Keratinocyte (primary cell): ENCODE measurements at regions not wholly inside any gene's neighbourhood (a gene's known extent, or its start where the extent isn't known, plus 50 kb on each side); places are given as distances from the start of the nearest gene placed in this dataset.
A peak's percentile ranks its signal among the peaks of the same experiment; 100 is the strongest.

Experiments used
- DNase-seq: peaks from one replicate; pipeline ENCODE4 v3.0.0-alpha.2; 2011; ENCODE audit warnings: low read depth, missing footprints, low spot score
- FAIRE-seq: peaks from 2 replicates; lab custom pipeline; 2011; peaks lifted over from hg19 to GRCh38; lab: Jason Lieb, UNC
- H2AFZ ChIP-seq: 2 replicates; pipeline ENCODE4 v1.6.0; 2012; ENCODE audit warnings: low read length, control low read depth, inconsistent platforms; ENCODE audit not compliant: control insufficient read depth
- H3K27ac ChIP-seq: 2 replicates; pipeline ENCODE4 v1.5.1; 2011; ENCODE audit warnings: low read length; ENCODE audit not compliant: control insufficient read depth, insufficient read depth
- H3K27me3 ChIP-seq: 3 replicates; pipeline ENCODE4 v1.6.0; 2011; ENCODE audit warnings: low read length; ENCODE audit not compliant: control insufficient read depth, insufficient read depth; ENCODE audit errors: extremely low read depth
- H3K36me3 ChIP-seq, 2 experiments: 2 replicates in 1 of 2; 3 replicates in 1 of 2; pipeline ENCODE4 v1.5.1; 2011; ENCODE audit warnings: low read length in 2 of 2, mild to moderate bottlenecking in 1 of 2; ENCODE audit not compliant: control insufficient read depth in 2 of 2, insufficient read depth in 2 of 2; ENCODE audit errors: extremely low read depth in 1 of 2
- H3K4me1 ChIP-seq: 3 replicates; pipeline ENCODE4 v1.5.1; 2011; ENCODE audit warnings: low read length; ENCODE audit not compliant: control insufficient read depth, insufficient read depth; ENCODE audit errors: extremely low read depth
- H3K4me2 ChIP-seq: 3 replicates; pipeline ENCODE4 v1.6.0; 2011; ENCODE audit warnings: low read depth, low read length; ENCODE audit not compliant: control insufficient read depth, insufficient read depth; ENCODE audit errors: extremely low read depth
- H3K4me3 ChIP-seq, 3 experiments: fragments of 200-600 bp in 1 of 3; sonication (generic) in 1 of 3; 2 replicates in 2 of 3; 3 replicates in 1 of 3; pipeline ENCODE4 v1.5.1; 2011 to 2016; ENCODE audit warnings: low read length in 3 of 3, mild to moderate bottlenecking in 3 of 3, control low read depth in 2 of 3, inconsistent platforms in 1 of 3, low read depth in 1 of 3, mixed read lengths in 1 of 3, mixed run types in 1 of 3, moderate library complexity in 1 of 3; ENCODE audit not compliant: control insufficient read depth in 2 of 3, insufficient read depth in 2 of 3; ENCODE audit errors: extremely low read depth in 1 of 3
- H3K79me2 ChIP-seq: 2 replicates; pipeline ENCODE4 v1.6.0; 2012; ENCODE audit warnings: low read length; ENCODE audit not compliant: control insufficient read depth, insufficient read depth
- H3K9ac ChIP-seq: 3 replicates; pipeline ENCODE4 v1.6.0; 2011; ENCODE audit warnings: low read length; ENCODE audit not compliant: control insufficient read depth, insufficient read depth; ENCODE audit errors: extremely low read depth
- H3K9me1 ChIP-seq: 3 replicates; pipeline ENCODE4 v1.6.0; 2011; ENCODE audit warnings: low read length; ENCODE audit not compliant: control insufficient read depth, insufficient read depth; ENCODE audit errors: extremely low read depth
- H3K9me3 ChIP-seq: 2 replicates; pipeline ENCODE4 v1.5.1; 2012; ENCODE audit warnings: low read depth, low read length; ENCODE audit not compliant: control insufficient read depth
- H4K20me1 ChIP-seq: 3 replicates; pipeline ENCODE4 v1.6.0; 2011; ENCODE audit warnings: low read length; ENCODE audit not compliant: control insufficient read depth, insufficient read depth; ENCODE audit errors: extremely low read depth
- CTCF ChIP-seq, 3 experiments: IDR thresholded peaks in 1 of 3; conservative IDR thresholded peaks in 1 of 3; optimal IDR thresholded peaks in 1 of 3; 2 replicates in 2 of 3; 3 replicates in 1 of 3; pipeline versions ENCODE3 to v1.5.1; 2011; ENCODE audit warnings: low read length in 3 of 3, mild to moderate bottlenecking in 3 of 3, moderate library complexity in 2 of 3, control low read depth in 1 of 3, inconsistent platforms in 1 of 3; ENCODE audit not compliant: insufficient read depth in 2 of 3; ENCODE audit errors: extremely low read depth in 1 of 3
- EZH2 ChIP-seq: IDR thresholded peaks from one replicate; pipeline ENCODE4 v1.6.1; 2012; ENCODE audit warnings: inconsistent platforms, mild to moderate bottlenecking, low read length, moderate library complexity
- dilution Hi-C: fragments of 300-500 bp; cut with MboI; formaldehyde crosslinking; loops from one replicate; pipeline ENCODE4 v1.7.0; 2020; ENCODE audit warnings: low sequenced_read_pairs; ENCODE audit not compliant: extremely low pct_ligation_motif_present

GRCh38 chr14:65940056-65940735, 527.7 kb downstream of the FUT8 start:
- H3K4me3 ChIP-seq = no peak overlapping the region
- H3K4me1 ChIP-seq = no peaks in the 10 kb centered on the region
- no peaks in the 10 kb centered on the region for H3K27me3 ChIP-seq
- TF ChIP-seq EZH2 (no peak), CTCF (optimal IDR thresholded peaks at IDR 0.05 in 1 of 3, IDR thresholded peaks at IDR 0.05 in 1 of 3, conservative IDR thresholded peaks at IDR 0.05 in 1 of 3; ENCODE audit: extremely low read depth in 1 of 3, insufficient read depth in 2 of 3, low read length in 3 of 3) (peak; percentile 18 to 39 (median 32))
- H4K20me1 ChIP-seq = no peaks in the 10 kb centered on the region
- DNase-seq (no peak), FAIRE-seq (no peak)
- H3K9me3 ChIP-seq = no peaks in the 10 kb centered on the region
- H3K9me1 ChIP-seq = no peaks in the 10 kb centered on the region
- no peak overlapping the region for H3K4me2 ChIP-seq
- dilution Hi-C loops = no loop called here
- no peak overlapping the region for H2AFZ ChIP-seq
- no peaks in the 10 kb centered on the region for H3K36me3 ChIP-seq
- H3K79me2 ChIP-seq = no peaks in the 10 kb centered on the region
- H3K27ac ChIP-seq = no peak overlapping the region
- no peak overlapping the region for H3K9ac ChIP-seq

- DNase-seq (no peak), FAIRE-seq (no peak)
- Histone ChIP-seq H3K4me3 (no peak overlapping the region), H4K20me1 (no peaks in the 10 kb centered on the region), H3K27ac (no peak overlapping the region), H3K9ac (no peak overlapping the region), H3K4me2 (no peak overlapping the region), H3K27me3 (no peaks in the 10 kb centered on the region), H3K9me3 (no peaks in the 10 kb centered on the region), H3K9me1 (no peaks in the 10 kb centered on the region), H3K36me3 (no peaks in the 10 kb centered on the region), H3K4me1 (no peaks in the 10 kb centered on the region), H3K79me2 (no peaks in the 10 kb centered on the region), H2AFZ (no peak overlapping the region)
- no peak for TF ChIP-seq EZH2
- TF ChIP-seq CTCF (optimal IDR thresholded peaks at IDR 0.05 in 1 of 3, IDR thresholded peaks at IDR 0.05 in 1 of 3, conservative IDR thresholded peaks at IDR 0.05 in 1 of 3; ENCODE audit: extremely low read depth in 1 of 3, insufficient read depth in 2 of 3, low read length in 3 of 3) = no peak
- dilution Hi-C loops = no loop called here
Measured at GRCh38 chr14:65941091-65941490, 528.6 kb downstream of the FUT8 start.
